Stimulated activated CD4-positive, alpha-beta T cell treated with anti-CD3 and anti-CD28 coated beads, Interleukin-2, amount 100 ng/mL, for 48 hours (primary cell): ENCODE measurements at regions not wholly inside any gene's neighbourhood (a gene's known extent, or its start where the extent isn't known, plus 50 kb on each side); places are given as distances from the start of the nearest gene placed in this dataset.
"Not testable (repeated sequence)": the region's sequence is repeated elsewhere in the genome, so short reads cannot be mapped to it uniquely, and the experiment has no call there.

Source experiments
- DNase-seq, 2 donors: peaks; one replicate each; pipeline ENCODE4 v3.0.0-alpha.2; 2020

DNA sequence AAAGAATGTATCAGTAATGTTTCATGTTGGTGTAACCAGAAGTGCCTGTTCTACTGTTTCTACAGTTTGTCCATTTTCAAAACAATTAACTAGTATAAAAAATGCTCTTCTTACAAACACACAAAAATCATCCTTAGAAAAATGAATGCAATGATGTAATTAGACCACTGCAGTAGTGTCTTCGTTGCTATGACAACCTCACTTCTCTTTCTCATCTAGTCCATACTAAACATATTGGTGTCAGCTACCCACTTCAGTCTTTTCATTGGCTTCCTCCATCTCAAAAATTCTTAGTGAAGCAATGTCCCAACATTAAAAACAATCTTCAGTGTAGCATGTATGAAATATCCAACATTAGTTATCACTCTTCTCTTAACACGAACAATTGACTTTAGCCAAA, 1265.8 kb downstream of the REEP3 start:
- DNase-seq, result no peak

DNA sequence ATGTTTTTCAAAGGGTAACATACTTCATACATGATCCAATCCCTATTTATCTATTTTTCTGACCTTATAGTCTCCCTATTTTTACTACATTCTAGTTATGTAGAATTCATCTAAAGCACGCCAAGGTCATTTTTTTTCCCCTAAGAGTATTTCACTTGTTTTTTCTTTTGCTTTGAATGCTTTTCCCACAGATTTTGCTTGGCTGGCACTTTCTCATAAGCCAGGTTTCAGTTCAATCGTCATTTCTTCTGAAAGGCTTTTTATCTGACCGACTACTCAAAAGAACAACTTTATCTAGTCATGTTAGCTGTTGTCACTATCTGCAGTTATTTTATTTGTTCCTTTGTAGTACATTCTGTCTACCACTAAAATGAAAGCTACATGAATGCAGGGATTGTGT, 1274.6 kb downstream of the REEP3 start:
- no peak for DNase-seq

DNA sequence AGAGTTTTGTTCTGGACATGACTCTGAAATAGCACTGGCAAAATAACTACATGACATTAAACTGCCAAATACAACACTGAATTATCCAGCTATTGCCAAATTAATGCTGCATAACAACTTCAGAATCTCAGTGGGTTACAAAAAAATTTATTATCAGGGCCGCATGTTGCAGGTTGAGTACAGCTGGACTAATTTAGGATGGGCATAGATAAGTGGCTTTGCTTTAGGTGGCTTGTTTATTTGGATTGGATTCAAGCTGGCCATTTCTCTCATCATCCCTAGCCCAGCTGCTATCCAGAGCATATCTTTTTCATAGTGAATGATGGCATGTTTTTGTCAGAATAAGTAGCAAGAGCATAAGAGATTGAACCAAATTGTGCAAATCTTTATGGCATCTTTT, 1277.1 kb downstream of the REEP3 start:
- DNase-seq, result no peak

DNA sequence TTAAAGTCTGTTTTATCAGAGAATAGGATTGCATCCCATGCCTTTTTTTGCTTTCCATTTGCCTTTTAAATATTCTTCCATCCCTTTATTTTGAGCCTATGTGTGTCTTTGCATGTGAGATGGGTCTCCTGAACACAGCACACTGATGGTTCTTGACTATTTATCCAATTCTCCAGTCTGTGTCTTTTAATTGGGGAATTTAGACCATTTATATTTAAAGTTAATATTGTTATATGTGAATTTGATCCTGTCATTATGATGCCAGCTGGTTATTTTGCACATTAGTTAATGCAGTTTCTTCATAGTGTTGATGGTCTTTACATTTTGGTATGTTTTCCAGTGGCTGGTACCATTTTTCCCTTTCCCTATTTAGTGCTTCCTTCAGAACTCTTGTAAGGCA, 1287.0 kb downstream of the REEP3 start:
- not testable (repeated sequence) for DNase-seq

DNA sequence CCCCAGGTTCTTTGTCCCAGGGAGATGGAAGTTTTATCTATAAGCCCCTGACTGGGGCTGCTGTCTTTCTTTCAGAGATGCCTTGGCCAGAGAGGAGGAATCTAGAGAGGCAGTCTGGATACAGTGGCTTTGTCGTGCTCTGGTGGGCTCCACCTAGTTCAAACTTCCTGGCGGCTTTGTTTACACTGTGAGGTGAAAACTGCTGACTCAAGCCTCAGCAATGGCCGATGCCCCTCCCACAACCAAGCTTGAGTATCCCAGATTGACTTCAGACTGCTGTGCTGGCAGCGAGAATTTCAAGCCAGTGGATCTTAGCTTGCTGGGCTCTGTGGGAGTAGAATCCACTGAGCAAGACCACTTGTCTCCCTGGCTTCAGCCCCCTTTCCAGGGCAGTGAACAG, 1288.8 kb downstream of the REEP3 start:
- DNase-seq, result not testable (repeated sequence)

DNA sequence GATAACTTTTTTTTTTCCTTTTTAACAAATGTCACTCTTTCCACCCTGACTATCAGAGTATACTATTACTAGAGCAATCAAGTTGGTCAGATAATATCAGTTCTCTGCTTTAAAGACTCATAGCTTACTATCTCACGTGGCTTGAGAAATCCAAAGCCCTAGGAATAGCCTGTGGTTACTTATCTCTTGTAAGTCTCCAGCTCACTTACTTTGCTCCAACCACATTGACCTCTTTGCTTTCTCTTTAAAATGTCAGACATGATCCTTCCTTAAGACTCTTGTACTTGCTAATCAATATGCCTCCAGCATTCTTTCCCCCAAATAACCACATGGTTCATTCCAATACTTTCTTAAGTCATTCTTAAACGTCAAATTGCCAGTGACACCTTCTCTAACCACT, 1292.2 kb downstream of the REEP3 start:
- no peak for DNase-seq

DNA sequence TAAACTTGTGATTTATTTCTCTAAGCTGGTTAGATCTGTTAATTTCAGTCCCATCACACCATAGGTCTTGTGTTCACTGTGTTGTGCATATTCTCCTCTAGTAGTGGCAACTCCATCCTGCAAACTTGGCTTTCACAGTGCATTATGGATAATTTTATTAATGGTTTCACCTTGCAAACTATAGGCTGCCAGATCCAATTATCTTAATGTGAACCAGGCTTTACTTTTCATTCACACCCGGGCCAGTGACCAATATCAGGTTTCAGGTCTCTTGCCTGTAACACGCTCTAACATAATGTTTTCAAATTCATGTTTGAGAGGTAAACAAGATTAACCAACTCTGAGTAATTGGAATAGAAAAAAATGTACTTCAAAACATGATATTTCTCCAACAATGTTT, 1293.0 kb downstream of the REEP3 start:
- no peak for DNase-seq

DNA sequence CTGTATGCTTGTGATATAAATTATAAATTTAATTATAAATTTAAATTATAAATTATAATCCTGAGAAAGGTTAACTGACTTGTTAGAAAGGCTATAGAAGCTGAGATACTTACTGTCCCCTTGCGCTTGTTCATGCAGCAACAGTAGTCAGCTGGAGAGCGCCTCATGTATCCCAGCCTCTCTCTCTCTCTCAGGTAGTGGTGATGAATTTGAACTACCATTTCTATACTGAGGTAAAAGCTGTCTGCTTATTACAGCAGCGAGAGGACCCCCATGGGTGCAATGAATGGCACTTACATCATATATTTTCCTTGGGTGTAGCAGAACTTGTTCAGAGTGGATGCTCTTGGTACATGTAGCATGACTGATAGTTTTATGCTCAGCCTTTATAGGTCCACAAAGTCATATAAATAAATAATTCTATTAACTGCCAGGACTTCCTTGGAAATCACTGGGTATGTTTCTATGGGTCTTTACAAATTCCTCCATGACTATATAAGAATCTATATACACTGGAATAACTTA, 1308.7 kb downstream of the REEP3 start:
- DNase-seq, result no peak

DNA sequence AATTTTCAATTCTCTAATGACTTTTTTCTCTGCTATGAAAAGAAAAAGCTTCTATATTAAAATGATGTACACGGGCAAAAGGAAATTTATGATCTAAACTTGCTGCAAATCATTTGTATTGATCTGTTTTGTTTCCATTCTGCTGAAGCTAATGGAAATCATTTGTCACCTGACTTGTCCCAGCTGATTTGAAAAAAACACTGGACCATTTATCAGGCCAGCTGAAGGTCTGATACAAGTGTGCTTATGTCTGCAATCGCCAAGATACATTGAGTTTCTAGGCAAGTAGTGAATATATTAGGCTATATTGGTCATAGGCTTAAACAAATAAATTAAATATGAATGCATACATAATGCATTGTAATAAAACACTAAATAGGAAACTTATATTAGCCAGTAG, 1309.7 kb downstream of the REEP3 start:
- no peak for DNase-seq

DNA sequence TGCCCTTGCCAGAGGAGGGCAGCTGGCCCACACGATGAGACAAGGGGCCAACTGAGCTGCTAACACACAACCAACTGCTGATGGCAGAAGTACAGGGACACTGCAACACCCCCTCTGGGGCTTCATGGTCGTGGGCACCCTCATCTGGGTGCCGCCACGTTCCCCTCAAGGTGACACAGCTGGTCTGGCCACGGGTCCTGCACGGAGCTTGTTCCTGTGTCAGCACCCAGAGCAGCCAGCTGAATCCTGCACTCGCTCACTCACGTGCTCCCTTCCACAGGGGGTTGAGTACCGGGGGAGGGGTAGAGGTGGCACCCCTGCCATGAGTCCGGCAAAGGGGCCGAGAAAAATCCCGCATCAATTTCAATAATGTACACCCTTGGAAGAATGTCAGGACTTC, 1319.1 kb downstream of the REEP3 start:
- DNase-seq, result no peak

DNA sequence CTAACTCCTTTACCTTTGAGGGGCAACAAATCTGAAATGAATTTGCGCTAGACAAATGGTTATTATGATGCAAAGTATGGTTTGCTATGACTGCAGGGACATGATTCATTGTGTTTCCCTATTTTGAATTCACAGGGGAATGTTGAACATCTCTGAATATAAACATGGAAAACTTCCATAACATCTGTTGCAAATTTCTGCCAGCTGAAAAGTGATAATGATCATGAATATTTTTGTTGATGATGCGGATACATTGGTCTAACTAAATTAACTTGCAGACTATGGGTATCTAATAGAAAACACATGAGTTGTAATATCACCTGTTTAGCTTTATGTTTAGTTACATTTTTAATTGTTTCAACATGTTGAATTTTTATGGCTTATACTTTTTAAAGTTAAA, 1325.5 kb downstream of the REEP3 start:
- no peak for DNase-seq

DNA sequence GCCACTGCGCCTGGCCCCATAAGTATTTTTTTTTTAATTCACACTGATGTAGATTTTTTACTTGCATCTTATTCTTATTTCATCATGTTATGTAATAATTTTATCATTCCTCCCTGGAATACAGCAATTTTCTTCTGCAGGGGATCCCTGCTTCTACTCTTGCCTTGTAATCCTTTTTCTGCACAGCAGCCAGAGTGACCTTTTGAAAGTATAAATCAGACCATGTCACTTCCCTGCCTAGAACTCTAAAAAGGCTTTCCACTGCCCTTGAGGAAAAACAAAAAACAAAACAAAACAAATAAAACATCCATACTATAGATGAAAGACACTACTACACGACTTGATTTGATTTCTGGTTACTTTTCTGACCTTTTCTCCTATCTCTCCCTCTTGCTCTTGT, 1334.7 kb downstream of the REEP3 start:
- no peak for DNase-seq

DNA sequence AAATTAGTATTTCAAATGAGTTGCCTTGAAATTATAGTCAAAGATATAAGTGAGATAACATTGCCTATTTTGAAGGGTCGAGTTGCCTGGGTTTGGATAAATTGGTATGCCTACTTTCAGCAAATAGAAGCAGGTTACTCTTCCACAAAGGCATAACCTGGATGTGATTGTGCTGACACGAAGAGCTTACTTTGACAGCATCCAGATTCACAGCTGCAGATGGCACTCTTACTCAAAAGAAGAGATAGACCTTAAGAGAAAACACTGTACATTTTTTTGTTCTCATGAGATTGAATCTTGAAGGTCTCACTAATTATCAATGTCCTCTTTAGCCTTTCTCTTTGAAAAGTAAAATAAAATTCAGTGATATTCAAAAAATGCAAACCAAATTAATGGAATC, 1338.7 kb downstream of the REEP3 start:
- DNase-seq, result no peak

DNA sequence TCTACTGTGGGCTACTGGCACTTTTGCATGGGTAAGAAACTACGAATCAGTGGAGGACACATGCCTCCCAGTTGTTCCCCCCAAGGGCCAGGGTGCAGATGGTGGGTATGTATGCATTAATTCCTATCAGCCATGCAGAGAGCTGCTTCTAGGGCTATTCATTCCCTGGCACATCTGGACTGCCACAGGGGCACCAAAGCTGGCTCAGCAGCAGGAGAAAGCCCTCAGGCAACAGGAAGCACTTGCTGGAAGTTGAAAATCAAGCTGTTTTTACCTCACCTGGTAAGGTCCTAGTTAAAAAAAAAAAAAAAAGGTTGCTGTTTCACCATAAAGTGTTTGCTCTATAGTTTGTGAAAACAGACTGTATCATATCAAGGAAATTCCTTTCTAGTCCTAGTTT, 1342.6 kb downstream of the REEP3 start:
- no peak for DNase-seq

DNA sequence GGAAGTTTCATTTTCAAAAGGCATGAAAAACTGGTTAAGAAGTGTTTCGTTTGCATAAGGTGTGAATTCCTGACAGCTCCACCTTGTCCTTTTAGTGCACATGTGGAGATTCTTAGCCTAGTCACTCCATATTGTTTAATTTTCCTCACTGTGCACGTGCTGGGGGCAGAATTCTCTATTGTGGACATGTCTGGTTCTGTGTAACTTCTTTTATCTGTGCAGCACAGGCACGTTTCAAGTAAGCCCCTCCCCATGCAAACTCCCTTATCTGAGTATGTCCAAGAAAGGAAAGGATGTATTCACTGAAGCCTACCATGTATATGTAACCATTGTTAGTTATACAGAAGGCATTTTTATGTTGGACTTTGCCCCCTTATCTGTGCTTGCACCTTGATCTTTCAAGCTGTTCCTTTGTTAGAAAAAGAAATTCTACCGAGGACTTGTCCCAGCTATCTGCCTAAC, 1346.3 kb downstream of the REEP3 start:
- DNase-seq, result no peak

DNA sequence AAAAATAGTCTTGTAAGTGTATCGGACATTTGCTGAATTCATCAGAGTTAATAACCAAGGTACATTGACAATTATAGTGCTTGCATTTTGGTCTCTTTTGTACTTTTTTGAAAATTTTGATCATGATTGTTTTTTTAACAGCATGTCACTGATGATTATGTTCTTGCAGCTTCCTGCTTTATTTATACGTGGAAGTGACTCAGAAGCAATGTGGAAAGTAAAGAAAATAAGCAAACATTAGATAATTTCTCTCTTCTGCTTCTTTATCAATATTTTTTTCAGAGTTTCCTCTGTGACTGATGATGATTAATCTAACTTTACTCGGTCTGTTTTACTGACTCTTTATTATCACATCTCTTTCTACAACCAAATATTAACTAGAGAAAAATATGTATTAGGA, 1351.9 kb downstream of the REEP3 start:
- DNase-seq, result no peak

DNA sequence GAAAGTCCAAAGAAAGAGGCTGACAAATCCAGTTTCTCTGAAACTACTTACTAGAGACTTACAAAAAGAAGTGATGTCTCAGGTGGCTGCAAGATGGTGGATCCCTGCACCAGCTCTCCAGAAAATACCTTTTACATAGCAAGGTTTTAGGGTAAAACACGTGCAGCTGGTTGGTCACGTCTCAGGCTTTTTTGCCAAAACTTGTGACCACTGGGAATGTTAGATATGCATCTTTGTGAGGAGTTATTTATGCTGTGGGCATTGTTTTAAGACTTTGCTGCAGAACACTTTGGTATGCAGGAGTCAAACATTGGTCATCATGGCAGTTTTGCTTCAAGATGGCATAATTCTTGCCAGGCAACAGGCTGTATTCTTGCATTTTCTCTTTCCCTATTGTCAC, 1352.8 kb downstream of the REEP3 start:
- no peak for DNase-seq

DNA sequence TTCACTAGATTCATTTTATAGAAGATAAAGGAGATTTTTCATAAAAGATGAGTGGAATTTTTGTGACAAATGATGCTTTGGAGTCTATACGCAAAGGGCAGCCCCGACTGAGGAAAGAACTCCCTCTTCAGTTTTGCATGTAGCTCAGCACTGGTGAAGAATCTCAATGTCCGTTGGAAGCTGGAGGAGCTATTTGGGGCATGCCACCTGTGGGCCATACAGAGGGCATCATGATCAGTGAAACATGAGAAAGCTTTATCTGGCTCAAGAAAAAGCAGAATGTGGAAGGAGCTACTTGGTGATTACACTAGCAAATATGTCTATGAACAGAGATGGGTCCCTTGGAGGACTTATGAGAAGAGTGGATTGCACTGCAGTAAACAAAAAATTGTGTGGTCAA, 1359.3 kb downstream of the REEP3 start:
- no peak for DNase-seq

DNA sequence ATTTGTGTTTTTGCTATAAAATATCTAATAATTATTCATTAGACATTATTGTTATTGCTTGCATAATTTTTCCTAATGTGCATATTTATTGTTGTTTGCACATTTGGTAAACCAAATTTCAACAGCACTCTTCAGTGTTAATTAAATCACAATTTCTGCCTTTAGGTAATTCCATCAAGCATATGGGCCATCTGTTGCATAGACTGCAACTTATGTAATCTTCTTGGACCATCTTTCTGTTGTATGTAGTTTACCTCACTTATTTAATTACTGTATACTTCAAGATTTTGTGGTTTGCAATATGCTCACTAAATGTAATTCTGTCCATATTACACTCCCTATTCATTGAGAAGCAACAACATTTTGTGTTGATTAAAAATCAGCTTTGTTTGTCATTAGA, 1360.1 kb downstream of the REEP3 start:
- DNase-seq, result no peak

DNA sequence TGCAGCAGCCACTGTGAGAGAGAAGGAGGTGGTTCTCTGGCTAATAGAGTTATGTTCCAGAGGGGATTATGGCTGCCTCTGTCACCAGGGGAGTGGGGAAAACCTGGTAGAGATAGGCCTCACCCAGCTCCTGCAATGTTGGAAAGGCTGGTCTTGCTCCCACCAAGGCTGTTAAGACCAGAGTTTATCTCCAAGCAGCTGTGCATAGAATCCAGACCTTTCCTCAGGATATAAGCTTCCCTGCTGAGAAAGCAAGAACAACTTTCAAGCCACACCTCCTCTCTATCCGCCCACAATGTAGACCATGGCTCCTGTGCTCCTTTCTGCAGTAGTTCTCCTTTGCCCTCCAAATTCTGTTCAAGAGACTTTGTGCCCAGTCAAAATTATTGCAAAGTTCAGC, 1375.4 kb downstream of the REEP3 start:
- DNase-seq, result no peak

DNA sequence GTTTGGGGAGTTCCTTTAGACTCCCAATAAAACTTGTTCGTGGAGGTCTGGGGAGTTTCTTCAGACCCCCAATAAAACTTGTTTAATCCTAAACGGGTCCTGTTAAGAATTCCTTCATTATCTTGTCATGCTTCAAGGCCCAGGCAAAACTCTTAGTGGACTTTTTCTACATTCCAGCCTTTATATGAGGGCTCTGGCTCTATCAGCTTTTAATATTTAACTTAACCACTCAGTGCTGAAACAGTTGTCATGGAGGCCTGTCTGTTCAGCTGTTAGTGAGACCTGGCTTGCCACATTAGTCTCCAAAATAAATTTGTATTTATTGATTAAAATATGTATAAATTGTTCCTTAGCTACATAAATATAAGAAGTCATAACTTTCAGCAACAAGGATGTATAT, 1385.1 kb downstream of the REEP3 start:
- DNase-seq, result not testable (repeated sequence)

DNA sequence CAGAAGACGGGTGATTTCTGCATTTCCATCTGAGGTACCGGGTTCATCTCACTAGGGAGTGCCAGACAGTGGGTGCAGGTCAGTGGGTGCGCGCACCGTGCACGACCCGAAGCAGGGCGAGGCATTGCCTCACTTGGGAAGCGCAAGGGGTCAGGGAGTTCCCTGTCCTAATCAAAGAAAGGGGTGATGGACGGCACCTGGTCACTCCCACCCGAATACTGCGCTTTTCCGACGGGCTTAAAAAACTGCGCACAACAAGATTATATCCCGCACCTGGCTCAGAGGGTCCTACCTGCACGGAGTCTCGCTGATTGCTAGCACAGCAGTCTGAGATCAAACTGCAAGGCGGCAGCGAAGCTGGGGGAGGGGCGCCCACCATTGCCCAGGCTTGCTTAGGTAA, 1403.1 kb downstream of the REEP3 start:
- not testable (repeated sequence) for DNase-seq

DNA sequence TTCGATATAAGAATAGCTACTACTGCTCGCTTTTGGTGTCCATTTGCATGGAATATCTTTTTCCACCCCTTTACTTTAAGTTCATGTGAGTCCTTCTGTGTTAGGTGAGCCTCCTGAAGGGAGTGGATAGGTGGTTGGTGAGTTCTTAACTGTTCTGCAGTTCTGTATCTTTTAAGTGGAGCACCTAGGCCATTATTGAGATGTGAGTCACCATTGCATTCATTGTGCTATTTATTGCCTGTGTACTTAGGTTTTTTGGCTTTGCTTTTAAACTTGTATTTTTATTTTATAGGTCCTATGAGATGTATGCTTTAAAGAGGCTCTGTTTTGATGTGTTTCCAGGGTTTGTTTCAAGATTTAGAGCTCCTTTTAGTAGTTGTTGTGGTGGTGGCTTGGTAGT, 1430.8 kb downstream of the REEP3 start:
- DNase-seq, result no peak

DNA sequence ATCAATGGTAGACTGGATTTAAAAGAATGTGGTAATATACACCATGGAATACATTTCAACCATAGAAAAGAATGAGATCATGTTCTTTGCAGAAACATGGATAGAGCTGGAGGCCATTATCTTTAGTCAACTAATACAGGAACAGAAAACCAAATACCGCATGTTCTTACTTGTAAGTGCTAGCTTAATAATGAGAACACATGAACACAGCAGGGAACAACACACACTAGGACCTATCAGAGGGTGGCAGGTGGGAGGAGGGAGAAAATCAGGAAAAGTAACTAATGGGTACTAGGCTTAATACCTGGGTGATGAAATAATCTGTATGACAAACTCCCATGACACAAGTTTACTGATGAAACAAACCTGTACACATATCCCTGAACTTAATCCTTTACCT, 1435.2 kb downstream of the REEP3 start:
- DNase-seq, result no peak

DNA sequence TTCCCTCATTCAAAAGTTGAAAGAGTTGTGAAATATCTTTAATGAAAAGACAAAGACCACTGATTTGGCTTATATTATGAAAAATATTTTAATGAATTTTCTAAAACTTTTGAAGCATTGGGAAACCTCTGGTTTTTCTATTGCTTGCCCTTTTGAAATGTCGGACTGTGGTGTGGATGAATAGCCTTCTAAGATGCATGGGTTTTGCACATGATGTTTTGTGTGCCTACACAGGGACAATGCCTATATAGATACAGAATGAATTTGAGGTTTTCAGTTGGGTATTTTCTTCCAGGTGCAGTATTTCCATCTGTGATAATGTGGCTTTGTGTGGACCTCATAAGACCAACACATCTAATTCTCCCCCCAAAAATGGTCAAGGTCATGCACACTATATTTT, 1437.9 kb downstream of the REEP3 start:
- no peak for DNase-seq

DNA sequence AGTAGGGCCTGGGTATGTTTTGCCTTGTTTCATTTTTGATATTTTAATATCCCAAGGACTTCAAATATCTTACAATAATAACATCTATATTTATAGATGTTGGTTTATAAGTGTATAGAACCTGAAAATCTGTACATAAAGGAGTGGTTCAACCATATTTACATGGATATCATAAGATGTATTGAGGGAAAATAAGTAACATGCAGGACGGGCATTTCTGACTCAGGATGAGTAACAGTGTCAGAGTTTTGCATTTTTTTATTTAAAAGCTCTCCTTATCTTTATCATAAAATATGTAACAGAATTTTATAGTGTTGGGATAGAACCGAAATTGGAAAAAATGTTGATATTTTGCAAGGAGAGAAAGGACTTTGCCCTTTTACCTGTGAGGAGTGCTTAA, 1438.7 kb downstream of the REEP3 start:
- no peak for DNase-seq
